SK-N-SH (cell line): ENCODE measurements at regions not wholly inside any gene's neighbourhood (a gene's known extent, or its start where the extent isn't known, plus 50 kb on each side); places are given as distances from the start of the nearest gene placed in this dataset.

Source experiments
- CTCF ChIA-PET: fragments of 300-600, 350-600 bp; formaldehyde crosslinking; extraction: SDS; loops from one replicate; lab custom pipeline; 2021; lab: Yijun Ruan, JAX
- POLR2A ChIA-PET: fragments of 350-600 bp; sonication (Branson Sonifier 250); formaldehyde crosslinking; extraction: SDS; loops from one replicate; lab custom pipeline; 2020; ENCODE audit warnings: antibody characterized with exemption, inconsistent platforms; lab: Yijun Ruan, JAX
- DNase-seq: peaks from one replicate; pipeline ENCODE4 v3.0.0; 2012
- H2AFZ ChIP-seq: fragments of 200-600 bp; sonication (generic); 2 replicates; pipeline ENCODE4 v1.8.1; 2016; ENCODE audit warnings: antibody characterized with exemption, mild to moderate bottlenecking, low read depth
- H3F3A ChIP-seq: fragments of 200-600 bp; sonication (generic); replicated peaks from 2 replicates; pipeline ENCODE3; 2016; ENCODE audit warnings: antibody characterized with exemption, mild to moderate bottlenecking; ENCODE audit not compliant: insufficient read depth
- H3K27ac ChIP-seq, 2 experiments: fragments of 200-500 bp in 1 of 2; fragments of 200-600 bp in 1 of 2; sonication (Bioruptor generic) in 1 of 2; sonication (generic), shearing (Covaris generic) in 1 of 2; 2 replicates each; pipeline versions ENCODE4 v1.5.1 to v1.6.1; 2014 to 2016; ENCODE audit warnings: low read depth in 2 of 2, inconsistent platforms in 1 of 2, low read length in 1 of 2, mild to moderate bottlenecking in 1 of 2, mixed read lengths in 1 of 2
- H3K27me3 ChIP-seq: fragments of 200-600 bp; sonication (generic), shearing (Covaris generic); 2 replicates; pipeline ENCODE4 v1.6.1; 2016; ENCODE audit warnings: mixed run types; ENCODE audit not compliant: insufficient read depth
- H3K36me3 ChIP-seq, 2 experiments: fragments of 200-500 bp in 1 of 2; fragments of 200-600 bp in 1 of 2; sonication (Bioruptor generic) in 1 of 2; sonication (generic) in 1 of 2; replicated peaks in 1 of 2; 2 replicates each; pipeline versions ENCODE3 to v1.5.1; 2014 to 2016; ENCODE audit warnings: low read length in 1 of 2, mild to moderate bottlenecking in 1 of 2; ENCODE audit not compliant: insufficient read depth in 2 of 2, control insufficient read depth in 1 of 2
- H3K4me1 ChIP-seq, 2 experiments: fragments of 200-500 bp in 1 of 2; fragments of 200-600 bp in 1 of 2; sonication (Bioruptor generic) in 1 of 2; sonication (generic), shearing (Covaris generic) in 1 of 2; 2 replicates each; pipeline versions ENCODE4 v1.5.1 to v1.6.1; 2014 to 2016; ENCODE audit warnings: low read depth in 1 of 2, low read length in 1 of 2, mixed run types in 1 of 2; ENCODE audit not compliant: insufficient read depth in 2 of 2, control insufficient read depth in 1 of 2
- H3K4me2 ChIP-seq: fragments of 200-600 bp; sonication (generic), shearing (Covaris generic); 2 replicates; pipeline ENCODE4 v1.6.1; 2017; ENCODE audit warnings: mixed run types
- H3K4me3 ChIP-seq, 2 experiments: fragments of 200-500 bp in 1 of 2; fragments of 200-600 bp in 1 of 2; sonication (Bioruptor generic) in 1 of 2; sonication (generic), shearing (Covaris generic) in 1 of 2; 2 replicates each; pipeline versions ENCODE4 v1.5.1 to v1.8.1; 2014 to 2016; ENCODE audit warnings: low read depth in 2 of 2, inconsistent platforms in 1 of 2, low read length in 1 of 2, mild to moderate bottlenecking in 1 of 2, mixed read lengths in 1 of 2, moderate library complexity in 1 of 2
- H3K79me2 ChIP-seq: fragments of 200-600 bp; sonication (generic); 2 replicates; pipeline ENCODE4 v1.8.1; 2017; ENCODE audit warnings: mild to moderate bottlenecking; ENCODE audit not compliant: insufficient read depth
- H3K9ac ChIP-seq: fragments of 200-600 bp; sonication (generic); 2 replicates; pipeline ENCODE4 v1.6.1; 2017; ENCODE audit warnings: mixed run types
- H3K9me2 ChIP-seq: fragments of 200-600 bp; sonication (generic); 2 replicates; pipeline ENCODE4 v1.6.1; 2017; ENCODE audit warnings: mixed run types
- H3K9me3 ChIP-seq: fragments of 200-600 bp; sonication (generic); 2 replicates; pipeline ENCODE4 v1.6.1; 2017; ENCODE audit warnings: mixed run types, mild to moderate bottlenecking, moderate library complexity
- H4K20me1 ChIP-seq: fragments of 200-600 bp; sonication (generic); 2 replicates; pipeline ENCODE4 v1.6.1; 2017; ENCODE audit warnings: mild to moderate bottlenecking, mixed run types; ENCODE audit not compliant: insufficient read depth
- ELF1 ChIP-seq: IDR thresholded peaks from 2 replicates; pipeline ENCODE4 v1.4.0; 2012
- FOSL2 ChIP-seq: IDR thresholded peaks from 2 replicates; pipeline ENCODE4 v1.4.0; 2012; ENCODE audit warnings: low read depth, mild to moderate bottlenecking, moderate library complexity, borderline replicate concordance
- FOXJ3 ChIP-seq: sonication (generic); formaldehyde crosslinking; IDR thresholded peaks from 2 replicates; pipeline ENCODE4 v1.5.1; 2020; ENCODE audit warnings: mild to moderate bottlenecking, missing genetic modification reagents
- GABPA ChIP-seq: IDR thresholded peaks from 2 replicates; pipeline ENCODE4 v1.4.0; 2012; ENCODE audit warnings: low read depth, mild to moderate bottlenecking
- GATA2 ChIP-seq: sonication (generic); formaldehyde crosslinking; IDR thresholded peaks from 2 replicates; pipeline ENCODE4 v1.5.0; 2020; ENCODE audit warnings: mild to moderate bottlenecking, missing genetic modification reagents
- IRF3 ChIP-seq: fragments of 150-350 bp; IDR thresholded peaks from 2 replicates; pipeline ENCODE4 v1.6.1; 2016; ENCODE audit warnings: mild to moderate bottlenecking, low read depth, low read length
- MAX ChIP-seq: IDR thresholded peaks from 2 replicates; pipeline ENCODE4 v1.4.0; 2012; ENCODE audit warnings: low read depth
- MEF2A ChIP-seq: IDR thresholded peaks from 2 replicates; pipeline ENCODE4 v1.4.0; 2012; ENCODE audit warnings: low read depth, borderline replicate concordance
- MXI1 ChIP-seq: IDR thresholded peaks from 2 replicates; pipeline ENCODE4 v1.6.1; 2012; ENCODE audit warnings: mild to moderate bottlenecking, low read depth, low read length, improper control_type of control experiment
- NFIC ChIP-seq: IDR thresholded peaks from 2 replicates; pipeline ENCODE4 v1.4.0; 2012; ENCODE audit warnings: borderline replicate concordance
- NRF1 ChIP-seq: IDR thresholded peaks from 2 replicates; pipeline ENCODE4 v1.6.1; 2012; ENCODE audit warnings: low read depth, mild to moderate bottlenecking, low read length
- PBX3 ChIP-seq: IDR thresholded peaks from 2 replicates; pipeline ENCODE4; 2012
- POLR2AphosphoS5 ChIP-seq: IDR thresholded peaks from 2 replicates; pipeline ENCODE4 v1.6.1; 2012; ENCODE audit warnings: low read depth, low read length
- RCOR1 ChIP-seq: fragments of 150-350 bp; IDR thresholded peaks from 2 replicates; pipeline ENCODE4 v1.6.1; 2017; ENCODE audit warnings: antibody characterized with exemption, low read length
- REST ChIP-seq: IDR thresholded peaks from 2 replicates; pipeline ENCODE4 v1.6.1; 2012; ENCODE audit warnings: mild to moderate bottlenecking, low read depth, low read length, moderate library complexity
- RXRA ChIP-seq: IDR thresholded peaks from 2 replicates; pipeline ENCODE4 v1.4.0; 2012; ENCODE audit warnings: low read depth, mild to moderate bottlenecking, borderline replicate concordance
- TCF12 ChIP-seq: IDR thresholded peaks from 2 replicates; pipeline ENCODE4 v1.4.0; 2012
- TEAD4 ChIP-seq: IDR thresholded peaks from 2 replicates; pipeline ENCODE4 v1.4.0; 2012; ENCODE audit warnings: mild to moderate bottlenecking, borderline replicate concordance; ENCODE audit not compliant: insufficient read depth
- USF2 ChIP-seq: fragments of 150-350 bp; IDR thresholded peaks from 2 replicates; pipeline ENCODE4 v1.6.1; 2017; ENCODE audit warnings: antibody characterized with exemption, low read length, low read depth, borderline replicate concordance
- WGBS: methylation state at CpG from one replicate; pipeline ENCODE4 v1.1.6; 2017; ENCODE audit warnings: low lambda C conversion rate; 5-methylcytosine and 5-hydroxymethylcytosine counted together

- Histone ChIP-seq H4K20me1 (no peaks in the 10 kb centered on the region), H3K9me2 (no peaks in the 10 kb centered on the region), H3F3A (no peaks in the 10 kb centered on the region), H3K79me2 (no peaks in the 10 kb centered on the region), H3K4me3 (no peak overlapping the region), H3K27ac (no peak overlapping the region), H3K9me3 (no peaks in the 10 kb centered on the region), H3K4me1 (no peaks in the 10 kb centered on the region), H3K4me2 (no peak overlapping the region), H3K27me3 (peaks cover 3% of the 10 kb centered on the region; the same call in 1 of the 2 replicates), H2AFZ (no peak overlapping the region), H3K36me3 (no peaks in the 10 kb centered on the region), H3K9ac (no peak overlapping the region)
- no peak for DNase-seq
- CTCF ChIA-PET: no interaction called here
- TF ChIP-seq MEF2A (no peak), NRF1 (no peak), IRF3 (no peak), GABPA (no peak)
- WGBS: 49% methylated on average over 18 of the region's 20 CpGs
- POLR2A ChIA-PET: no interaction called here
These were observed 206.2 kb downstream of the CRLF2 start for GRCh38 chrX:1006156-1006730.

GRCh38 chrX:1002611-1003010 lies 209.8 kb downstream of the CRLF2 start:
- CTCF ChIA-PET: no interaction called here
- no peaks in the 10 kb centered on the region for H3K36me3 ChIP-seq
- WGBS: 30% methylated on average over 23 of the region's 23 CpGs

More at GRCh38 chrX:1002611-1003010, 209.8 kb downstream of the CRLF2 start:
- no peak overlapping the region for H3K4me2 ChIP-seq
- peaks cover 3% of the 10 kb centered on the region; the same call in 1 of the 2 replicates for H3K27me3 ChIP-seq
- H3K9ac ChIP-seq: no peak overlapping the region
- H3K9me2 ChIP-seq: no peaks in the 10 kb centered on the region
- POLR2A ChIA-PET: no interaction called here
- H3K4me1 ChIP-seq: no peaks in the 10 kb centered on the region
- H3K79me2 ChIP-seq: no peaks in the 10 kb centered on the region
- H2AFZ ChIP-seq: no peak overlapping the region
- H3K4me3 ChIP-seq: no peak overlapping the region
- H3F3A ChIP-seq: no peaks in the 10 kb centered on the region
- no peaks in the 10 kb centered on the region for H4K20me1 ChIP-seq
- H3K9me3 ChIP-seq: no peaks in the 10 kb centered on the region
- no peak for DNase-seq
- TF ChIP-seq POLR2AphosphoS5 (no peak), GABPA (no peak), FOSL2 (no peak), NRF1 (no peak), ELF1 (no peak), MXI1 (no peak), MAX (no peak), REST (no peak), USF2 (no peak), NFIC (no peak), PBX3 (no peak), FOXJ3 (CRISPR knock-in tag) (no peak), RXRA (no peak), IRF3 (no peak), RCOR1 (no peak), TEAD4 (no peak), GATA2 (CRISPR knock-in tag) (no peak), TCF12 (no peak)
- no peak overlapping the region for H3K27ac ChIP-seq
